Kidney capillary endothelial cell (primary cell): ENCODE measurements at regions not wholly inside any gene's neighbourhood (a gene's known extent, or its start where the extent isn't known, plus 50 kb on each side); places are given as distances from the start of the nearest gene placed in this dataset.

Experiments
- DNase-seq: peaks from one replicate; pipeline ENCODE4 v3.0.0-alpha.2; 2018; ENCODE audit warnings: low spot score

- DNase-seq, result no peak
These were observed 363.2 kb upstream of the DDHD1 start for GRCh38 chr14:53516261-53516774.

DNA sequence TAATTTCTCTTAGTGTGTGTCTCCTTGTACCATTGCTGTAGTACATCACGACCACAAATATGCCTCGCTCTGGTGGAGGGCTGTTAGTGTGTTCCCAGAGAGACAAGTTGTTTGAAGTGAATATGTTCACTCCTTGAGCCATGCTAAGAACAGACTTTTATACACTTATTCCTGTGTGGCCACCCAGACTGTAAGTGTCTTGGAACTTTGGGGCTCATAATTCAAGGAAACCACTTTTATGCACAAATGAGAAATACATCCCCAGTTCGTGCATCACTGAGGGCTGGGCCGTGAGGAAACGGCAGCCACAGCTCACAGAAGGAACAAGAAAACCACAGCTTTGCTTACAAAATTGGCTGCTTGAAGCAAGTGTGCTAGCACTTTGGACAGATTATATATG, 362.2 kb upstream of the DDHD1 start:
- no peak for DNase-seq

DNA sequence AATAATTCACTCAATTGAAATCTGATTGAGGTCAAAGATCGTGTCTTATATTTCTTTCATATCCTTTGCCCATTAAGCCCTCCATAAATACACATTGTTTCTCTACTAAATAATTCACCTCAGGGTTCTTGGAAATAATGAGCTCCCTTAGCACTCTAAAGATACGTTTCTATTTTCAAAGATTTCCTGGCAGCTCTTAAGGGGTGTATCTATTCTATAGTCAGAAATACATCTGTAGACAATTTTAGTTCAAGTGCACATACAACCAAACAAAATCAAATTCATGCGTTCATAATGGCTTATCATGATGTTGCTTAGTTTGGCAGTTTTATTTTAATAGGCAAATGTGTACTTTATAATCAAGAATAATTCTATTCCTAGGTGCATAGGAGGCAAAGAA, 361.1 kb upstream of the DDHD1 start:
- no peak for DNase-seq

DNA sequence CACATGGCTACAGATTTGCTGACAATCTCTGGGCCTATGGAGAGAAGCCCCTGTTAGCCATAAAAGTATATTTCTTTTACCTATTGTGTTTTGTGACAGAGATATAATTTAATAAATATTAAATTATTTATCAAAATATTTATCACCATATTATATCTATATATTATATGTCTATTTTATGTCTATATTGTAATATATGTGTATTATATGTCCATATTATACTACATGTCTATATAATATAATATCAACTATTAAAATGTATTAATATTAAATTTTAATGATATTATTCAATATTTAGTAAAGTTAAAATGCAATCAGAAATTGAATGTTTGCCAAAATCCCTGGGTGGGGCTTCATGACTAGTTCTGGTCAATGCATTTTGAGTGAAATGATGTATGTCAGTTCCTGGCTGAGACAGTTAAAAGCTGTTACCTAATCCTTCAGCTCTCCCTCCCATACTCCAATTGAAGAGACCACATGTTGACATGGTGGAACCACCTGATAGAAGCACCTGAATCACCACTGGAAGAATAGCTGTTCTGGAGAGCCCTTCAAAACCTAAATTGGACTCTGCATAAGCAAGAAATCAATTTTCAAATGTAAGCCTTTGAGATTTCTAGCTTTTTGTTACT, 357.3 kb upstream of the DDHD1 start:
- DNase-seq, result no peak

- no peak for DNase-seq
These were observed 356.4 kb upstream of the DDHD1 start for GRCh38 chr14:53509276-53510244.

GRCh38 chr14:53501361-53502211, 348.5 kb upstream of the DDHD1 start:
- DNase-seq, result no peak

GRCh38 chr14:53500191-53500590, 347.1 kb upstream of the DDHD1 start:
- no peak for DNase-seq

DNA sequence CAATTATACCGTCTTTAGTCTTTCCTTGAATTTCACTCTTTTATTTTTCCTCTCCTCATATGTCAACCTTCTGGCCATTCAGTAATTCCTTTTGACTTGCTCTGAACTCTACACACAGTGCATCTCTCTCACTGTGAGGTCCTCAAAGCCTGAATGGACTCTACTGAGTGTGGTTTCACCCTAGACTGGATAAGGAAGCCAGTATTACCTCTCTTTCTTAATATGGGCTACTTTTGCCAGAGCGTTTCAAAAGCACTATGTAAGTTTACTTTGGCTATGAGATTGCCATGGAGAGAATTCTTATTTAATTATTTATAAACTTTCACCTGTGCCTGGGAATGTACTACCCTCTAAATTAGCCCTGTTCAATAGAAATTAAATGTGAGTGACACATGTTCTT, 343.5 kb upstream of the DDHD1 start:
- DNase-seq, result no peak

- DNase-seq, result no peak
These were observed 342.8 kb upstream of the DDHD1 start for GRCh38 chr14:53495846-53496343.

DNA sequence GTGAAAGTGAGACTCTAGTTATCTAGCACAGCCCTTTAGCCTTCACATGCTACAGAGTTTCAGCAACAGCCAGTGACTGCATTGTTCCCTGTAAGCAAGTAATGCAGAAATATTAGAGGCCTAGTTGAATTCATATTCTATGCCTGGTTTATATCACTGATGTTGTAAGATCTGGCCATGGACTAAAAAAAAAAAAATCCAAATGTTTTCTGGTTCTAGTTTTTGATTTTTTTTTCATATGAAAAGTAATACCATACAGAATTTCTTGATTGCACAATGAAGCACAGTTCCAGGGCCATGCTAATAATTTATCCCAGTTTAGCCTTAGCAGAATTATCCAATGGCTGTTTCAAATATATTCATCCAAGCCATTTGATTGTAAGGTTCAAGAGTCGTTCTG, 341.5 kb upstream of the DDHD1 start:
- no peak for DNase-seq

DNA sequence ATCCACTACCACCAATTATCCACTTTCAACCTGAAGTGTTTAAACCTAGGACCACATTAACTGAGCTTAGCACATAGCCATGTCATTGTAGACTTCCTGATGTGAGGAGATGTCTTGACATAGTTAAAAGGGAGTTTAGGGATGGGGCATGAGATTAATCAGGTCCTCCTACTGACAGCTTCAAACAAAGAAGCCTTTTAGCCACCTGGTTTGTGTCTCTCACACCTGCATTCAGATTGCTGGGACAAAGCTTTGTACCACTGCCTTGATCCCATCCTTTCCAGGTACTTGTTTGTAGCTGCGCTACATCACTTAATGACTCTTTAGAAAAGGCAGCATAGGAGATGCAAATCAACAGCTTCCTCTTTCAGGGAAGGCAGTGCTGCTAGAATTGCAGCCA, 340.7 kb upstream of the DDHD1 start:
- DNase-seq, result no peak

DNA sequence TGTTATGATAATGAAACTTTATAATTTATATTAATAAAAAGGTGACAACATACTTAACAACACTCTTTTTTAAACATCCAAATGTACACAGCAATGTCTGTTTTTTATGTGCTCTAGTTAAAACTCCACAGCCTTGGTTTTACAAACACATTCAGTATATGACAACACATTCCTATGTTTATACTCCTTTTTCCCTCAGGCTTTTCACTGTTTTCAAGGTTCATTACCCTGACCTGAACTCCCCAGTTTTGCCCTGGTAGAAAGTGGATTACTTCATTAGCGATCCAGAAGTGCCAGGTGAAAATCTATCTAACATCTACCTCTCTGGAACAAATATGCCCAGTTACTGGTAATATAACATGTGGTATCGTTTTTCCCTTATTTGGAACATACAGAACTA, 340.2 kb upstream of the DDHD1 start:
- no peak for DNase-seq

DNA sequence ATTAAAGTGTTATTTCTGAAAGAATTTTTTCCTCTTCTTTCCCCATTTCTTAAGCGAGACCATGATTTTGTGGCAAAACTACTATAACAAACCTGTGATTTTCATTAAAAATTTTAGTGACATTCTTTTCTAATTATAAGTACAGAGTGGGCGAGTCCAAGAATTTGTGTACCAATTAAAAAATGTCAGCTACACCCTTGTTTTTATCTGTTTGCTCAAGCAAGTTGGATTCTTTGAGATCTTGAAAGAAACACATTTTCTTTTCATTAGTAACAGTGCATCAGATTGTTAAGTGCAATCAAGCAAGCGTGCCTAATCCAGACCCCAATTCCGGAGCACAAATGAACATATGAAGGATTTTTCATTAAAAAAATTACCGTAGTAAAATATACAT, 338.8 kb upstream of the DDHD1 start:
- DNase-seq, result no peak

- DNase-seq, result no peak
These were observed 338.2 kb upstream of the DDHD1 start for GRCh38 chr14:53491256-53491883.

DNA sequence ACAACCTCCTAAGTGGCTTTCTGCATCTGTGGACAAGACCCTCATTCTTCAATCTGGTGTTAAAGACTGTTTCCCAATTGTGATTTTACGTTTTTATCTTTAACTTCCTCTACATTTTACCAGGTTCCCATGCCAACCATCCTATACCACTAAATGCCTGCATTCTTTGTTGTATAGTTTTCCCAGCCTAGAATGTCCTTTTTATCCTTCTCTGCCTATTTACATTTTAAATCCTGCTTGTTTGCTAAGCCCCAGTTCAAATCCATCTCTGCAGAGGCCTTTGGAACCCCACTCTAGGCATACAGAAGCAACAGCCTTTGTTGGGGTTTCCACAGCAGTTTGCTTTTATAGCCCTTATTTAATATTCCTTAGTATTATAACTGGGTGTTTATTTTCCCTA, 325.1 kb upstream of the DDHD1 start:
- no peak for DNase-seq

DNA sequence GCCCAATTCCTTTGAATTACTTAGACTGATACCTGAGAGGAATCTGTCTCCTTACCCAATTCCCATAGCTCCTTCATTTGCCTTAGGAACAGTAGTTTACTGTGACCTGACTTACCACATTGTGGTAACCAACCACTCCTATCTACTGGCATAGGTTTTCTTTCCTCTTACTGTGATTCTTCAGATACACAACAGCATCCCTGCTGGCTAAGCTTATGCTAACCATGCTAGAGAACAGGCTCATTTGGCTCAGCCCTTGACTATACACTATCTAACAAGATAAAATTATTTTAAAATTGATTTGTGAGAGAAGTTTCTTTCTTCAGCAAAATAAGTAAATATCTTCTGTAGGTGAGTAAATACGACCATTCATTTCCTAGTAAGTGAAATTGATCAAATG, 320.4 kb upstream of the DDHD1 start:
- DNase-seq, result no peak

DNA sequence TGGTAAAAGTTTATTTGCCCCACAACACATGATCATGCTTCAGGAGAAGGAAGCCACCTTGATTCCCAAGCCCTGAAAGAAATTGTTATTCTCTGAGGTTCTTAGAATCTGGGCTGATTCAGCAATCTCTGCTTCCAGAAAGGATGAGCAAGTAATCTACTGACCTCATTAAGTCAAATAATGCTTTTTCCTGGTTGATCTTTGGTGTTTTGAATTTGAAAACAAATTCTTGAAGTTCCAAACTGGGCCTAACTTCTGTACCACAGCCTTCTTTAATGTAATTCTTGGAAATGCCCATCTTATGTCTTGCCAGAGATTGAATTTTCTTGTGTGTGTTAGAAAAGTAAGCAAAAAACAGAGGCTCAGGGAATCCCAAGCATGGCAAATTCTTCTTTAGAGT, 319.2 kb upstream of the DDHD1 start:
- no peak for DNase-seq

DNA sequence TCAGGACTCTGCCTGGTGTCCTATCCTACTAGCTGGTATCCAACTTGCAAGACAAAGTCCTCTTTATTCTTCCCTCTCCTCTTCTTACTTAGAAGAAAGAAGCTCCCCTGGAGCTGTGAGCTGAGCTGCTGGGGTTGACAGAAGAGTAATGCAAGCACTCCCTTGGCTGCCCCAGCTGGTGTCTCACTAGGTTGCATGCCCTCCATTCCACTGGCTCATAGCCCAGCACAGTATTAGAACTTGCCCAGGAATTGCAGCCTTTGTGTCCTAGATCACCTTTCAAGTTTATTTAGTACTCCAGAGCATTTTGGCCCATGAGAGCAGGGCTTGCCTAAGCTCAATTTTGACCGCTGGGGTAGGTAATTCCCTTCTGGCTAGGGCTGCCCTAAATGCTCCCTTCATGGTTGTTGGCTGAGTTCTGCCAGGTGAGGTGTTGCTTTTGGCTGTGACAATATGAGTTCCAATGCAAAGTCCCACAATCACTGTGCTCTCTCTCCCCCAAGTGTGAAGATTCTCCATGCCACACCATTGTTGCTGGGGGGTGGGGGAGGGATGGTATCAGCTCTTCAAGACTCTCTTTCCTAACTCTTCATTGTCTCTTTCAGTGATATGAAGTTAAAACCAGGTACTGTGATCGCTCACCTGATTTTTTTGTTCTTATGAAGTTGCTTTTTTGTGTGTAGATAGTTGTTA, 317.4 kb upstream of the DDHD1 start:
- no peak for DNase-seq

DNA sequence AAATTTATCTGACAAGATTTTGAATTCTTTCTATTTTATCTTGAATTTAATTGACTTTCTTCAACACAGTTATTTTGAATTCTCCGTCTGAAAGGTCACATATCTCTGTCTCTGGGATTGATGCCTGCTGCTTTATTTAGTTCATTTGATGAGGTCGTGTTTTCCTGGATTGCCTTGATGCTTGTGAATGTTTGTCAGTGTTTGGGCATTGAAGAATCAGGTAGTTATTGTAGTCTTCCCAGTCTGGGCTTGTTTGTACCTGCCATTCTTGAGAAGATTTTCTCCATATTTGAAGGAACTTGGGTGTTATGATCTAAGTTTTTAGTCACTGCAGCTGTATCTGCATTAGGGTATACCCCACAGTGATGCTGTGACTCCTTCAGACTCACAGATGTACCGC, 315.8 kb upstream of the DDHD1 start:
- DNase-seq, result no peak

DNA sequence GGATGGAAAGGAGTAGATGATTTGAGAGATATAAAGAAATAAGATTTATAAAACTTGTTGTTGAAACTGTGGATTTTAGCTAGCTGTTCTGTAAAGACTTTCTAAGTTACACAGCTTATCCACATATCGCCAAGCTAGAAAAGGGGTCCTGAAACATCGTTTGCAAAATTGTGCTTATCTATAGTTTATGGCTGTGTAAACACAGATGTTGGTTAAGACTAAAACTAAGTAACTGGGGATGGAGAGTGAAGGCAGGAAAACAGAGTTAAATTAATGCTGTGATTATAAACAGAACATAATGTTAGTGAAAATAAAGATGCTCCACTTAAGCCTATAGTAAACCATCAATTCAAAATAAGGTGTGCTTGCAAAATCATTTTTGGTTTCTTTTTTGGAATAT, 311.3 kb upstream of the DDHD1 start:
- DNase-seq, result no peak
